GM19324 (cell line): ENCODE measurements at regions not wholly inside any gene's neighbourhood (a gene's known extent, or its start where the extent isn't known, plus 50 kb on each side); places are given as distances from the start of the nearest gene placed in this dataset.
"Not testable (repeated sequence)": the region's sequence is repeated elsewhere in the genome, so short reads cannot be mapped to it uniquely, and the experiment has no call there.

Experiments used
- ATAC-seq: cut with Tn5 transposase; IDR thresholded peaks from one replicate; pipeline ENCODE4 v1.9.1; 2021; ENCODE audit warnings: mild to moderate bottlenecking, moderate library complexity; ENCODE audit not compliant: unreplicated experiment, low FRiP score

- ATAC-seq, result no peak
Measured at GRCh38 chr12:127923501-127923900, 343.5 kb upstream of the TMEM132C start.

GRCh38 chr12:127925971-127926370 is 341.0 kb upstream of the TMEM132C start:
- no peak for ATAC-seq

GRCh38 chr12:127928178-127928577 is 338.8 kb upstream of the TMEM132C start:
- no peak for ATAC-seq

DNA sequence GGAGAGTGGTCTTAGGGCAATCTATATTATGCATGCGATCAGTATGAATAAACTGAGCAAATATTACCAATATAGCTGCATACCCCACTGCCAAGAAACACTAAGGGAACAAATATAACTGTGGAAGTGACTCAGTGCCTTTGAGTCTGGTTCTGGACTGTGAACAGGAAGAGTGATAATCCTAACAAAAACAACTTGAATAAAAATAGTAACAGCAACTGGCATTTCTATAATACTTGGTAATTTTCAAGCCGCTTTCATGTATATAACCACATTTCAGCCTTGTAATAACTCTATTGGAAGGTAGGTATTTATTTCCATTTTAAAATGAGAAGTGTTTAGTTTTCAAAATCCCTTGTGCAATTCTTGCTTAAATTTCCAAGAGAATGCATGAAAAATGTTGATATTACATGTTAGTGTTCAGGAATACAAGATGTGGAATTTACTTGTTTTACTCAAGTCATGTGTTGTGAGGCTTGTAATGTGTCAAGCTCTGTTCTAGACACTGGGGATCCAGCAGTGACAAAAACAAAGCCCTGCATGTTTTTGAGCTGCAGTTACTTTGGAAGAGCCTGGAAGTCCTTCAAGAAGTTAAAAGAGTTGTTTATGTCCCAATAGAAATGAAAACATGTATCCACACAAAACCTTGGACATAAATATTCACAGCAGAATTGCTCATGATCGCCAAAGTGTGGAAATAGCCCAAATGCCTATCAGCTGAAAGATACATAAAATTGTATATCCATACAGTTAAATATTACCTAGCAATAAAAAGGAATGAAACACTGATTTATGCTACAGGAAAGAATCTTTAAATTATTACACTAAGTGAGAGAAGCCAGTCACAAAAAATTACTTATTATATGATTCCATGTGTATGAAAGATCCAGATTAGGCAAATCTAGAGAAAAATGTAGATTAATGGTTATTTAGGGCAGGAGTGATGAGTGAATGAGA is 338.1 kb upstream of the TMEM132C start:
- ATAC-seq, result no peak

DNA sequence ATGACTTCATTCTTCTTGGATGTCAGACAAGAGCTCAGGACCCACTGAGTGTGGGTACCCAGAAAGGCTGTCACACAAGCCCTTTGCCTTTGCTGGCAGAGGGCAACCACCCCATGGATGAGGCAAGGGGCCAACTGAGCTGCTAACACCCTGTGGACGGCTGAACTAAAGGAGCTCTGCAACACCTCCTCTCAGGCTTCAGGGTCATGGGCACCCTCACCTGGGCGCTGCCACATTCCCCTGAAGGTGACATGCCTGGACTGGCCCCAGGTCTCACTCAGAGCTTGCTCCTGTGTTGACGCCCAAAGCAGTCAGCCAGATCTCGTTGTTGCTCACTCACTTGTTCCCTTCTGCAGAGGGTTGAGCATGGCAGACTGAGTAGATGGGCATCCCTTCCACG is 336.8 kb upstream of the TMEM132C start:
- ATAC-seq, result no peak

- no peak for ATAC-seq
Measured at GRCh38 chr12:127934409-127934808, 332.6 kb upstream of the TMEM132C start.

DNA sequence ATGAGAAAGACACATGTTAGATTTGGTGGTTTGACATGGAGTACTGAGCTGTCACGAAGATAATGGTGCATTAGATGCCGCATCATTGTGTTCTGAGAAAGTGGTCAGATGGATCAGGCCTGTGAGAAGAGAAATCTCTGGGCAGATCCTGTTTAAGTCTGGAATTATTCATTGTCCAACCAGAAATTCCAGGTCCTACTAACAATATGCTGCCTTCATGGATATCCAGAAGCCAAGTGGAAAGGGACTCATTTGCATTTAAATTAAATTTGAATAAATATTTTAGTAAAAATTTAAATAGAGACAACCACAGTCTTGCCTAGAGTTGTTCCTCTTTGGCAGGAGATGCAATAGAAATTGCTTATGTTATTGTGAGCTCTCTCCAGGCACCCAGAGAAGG is 330.5 kb upstream of the TMEM132C start:
- no peak for ATAC-seq

- ATAC-seq, result no peak
Measured at GRCh38 chr12:127941332-127941731, 325.6 kb upstream of the TMEM132C start.

DNA sequence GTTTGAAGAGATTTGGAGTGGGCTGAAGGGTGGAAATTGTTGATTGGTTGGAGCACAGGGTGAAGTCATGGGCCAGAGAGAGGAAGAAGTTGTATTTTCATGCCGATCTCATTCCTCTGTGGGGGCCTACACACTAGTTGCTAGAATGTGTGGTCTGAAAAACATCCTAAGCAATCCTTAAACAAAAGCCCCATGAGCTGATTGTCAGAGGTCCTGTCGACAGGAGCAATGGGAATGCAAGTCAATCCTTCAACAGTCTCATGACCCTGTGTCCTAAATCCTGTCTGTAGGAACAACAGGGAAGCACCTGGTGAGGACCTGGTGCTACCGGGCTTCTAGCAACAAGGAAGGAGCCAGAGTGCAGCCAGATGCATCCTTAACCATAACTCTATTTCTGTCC is 324.0 kb upstream of the TMEM132C start:
- ATAC-seq, result no peak

DNA sequence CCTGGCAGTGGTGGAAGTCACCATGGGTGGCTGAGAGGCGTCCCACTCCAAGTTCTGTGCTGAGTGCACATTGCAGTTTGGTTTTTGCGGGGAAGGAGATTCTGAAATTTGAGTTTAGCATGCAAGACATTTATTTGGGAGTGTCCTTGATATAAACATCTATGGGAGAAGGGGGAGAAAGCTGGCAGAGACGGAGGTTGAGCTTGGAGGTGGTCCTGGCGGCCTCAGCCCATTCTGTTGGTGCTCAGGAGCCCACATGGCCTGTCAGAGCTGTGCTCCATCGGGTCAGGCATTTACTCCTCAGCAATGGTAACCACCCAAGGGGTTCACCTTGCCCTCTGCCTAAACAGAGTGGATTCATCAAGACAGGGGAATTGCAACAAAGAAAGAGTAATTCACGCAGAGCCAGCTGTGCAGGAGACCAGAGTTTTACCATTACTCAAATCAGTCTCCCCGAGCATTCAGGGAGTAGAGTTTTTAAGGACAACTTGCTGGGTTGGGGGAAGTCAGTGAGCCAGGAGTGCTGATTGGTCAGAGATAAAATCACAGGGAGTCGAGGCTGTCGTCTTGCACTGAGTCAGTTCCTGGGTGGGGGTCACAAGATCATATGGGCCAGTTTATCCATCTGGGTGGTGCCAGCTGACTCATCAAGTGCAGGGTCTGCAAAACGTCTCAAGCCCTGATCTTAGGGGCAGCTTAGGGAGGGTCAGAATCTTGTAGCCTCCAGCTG is 323.3 kb upstream of the TMEM132C start:
- no peak for ATAC-seq

DNA sequence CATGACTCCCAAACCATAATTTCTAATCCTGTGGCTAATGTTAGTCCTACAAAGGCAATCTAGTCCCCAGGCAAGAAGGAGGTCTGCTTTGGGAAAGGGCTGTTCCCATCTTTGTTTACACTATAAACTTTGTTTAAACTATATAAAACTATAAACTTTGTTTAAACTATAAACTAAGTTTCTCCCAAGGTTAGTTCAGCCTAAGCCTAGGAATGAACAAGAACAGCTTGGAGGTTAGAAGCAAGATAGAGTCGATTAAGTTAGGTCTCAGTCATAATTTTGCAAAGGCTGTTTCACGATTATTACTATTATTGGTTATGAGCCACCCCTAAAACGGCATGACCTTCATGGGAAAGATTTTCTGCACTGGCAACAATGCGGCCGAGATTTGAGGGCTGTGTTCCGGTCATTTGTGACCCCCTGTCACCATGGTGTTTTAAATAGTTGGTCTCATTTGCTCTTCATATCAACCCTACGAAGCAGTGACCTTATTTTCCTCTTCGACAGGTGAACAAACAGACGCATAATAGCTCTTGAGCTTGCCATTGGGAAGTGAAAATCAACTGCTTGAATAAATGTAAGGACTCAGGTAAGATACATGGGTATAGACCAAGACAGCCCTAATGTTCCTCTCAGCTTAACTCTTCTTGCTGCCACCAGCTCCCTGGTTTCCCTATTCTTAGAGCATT is 322.6 kb upstream of the TMEM132C start:
- ATAC-seq, result no peak

DNA sequence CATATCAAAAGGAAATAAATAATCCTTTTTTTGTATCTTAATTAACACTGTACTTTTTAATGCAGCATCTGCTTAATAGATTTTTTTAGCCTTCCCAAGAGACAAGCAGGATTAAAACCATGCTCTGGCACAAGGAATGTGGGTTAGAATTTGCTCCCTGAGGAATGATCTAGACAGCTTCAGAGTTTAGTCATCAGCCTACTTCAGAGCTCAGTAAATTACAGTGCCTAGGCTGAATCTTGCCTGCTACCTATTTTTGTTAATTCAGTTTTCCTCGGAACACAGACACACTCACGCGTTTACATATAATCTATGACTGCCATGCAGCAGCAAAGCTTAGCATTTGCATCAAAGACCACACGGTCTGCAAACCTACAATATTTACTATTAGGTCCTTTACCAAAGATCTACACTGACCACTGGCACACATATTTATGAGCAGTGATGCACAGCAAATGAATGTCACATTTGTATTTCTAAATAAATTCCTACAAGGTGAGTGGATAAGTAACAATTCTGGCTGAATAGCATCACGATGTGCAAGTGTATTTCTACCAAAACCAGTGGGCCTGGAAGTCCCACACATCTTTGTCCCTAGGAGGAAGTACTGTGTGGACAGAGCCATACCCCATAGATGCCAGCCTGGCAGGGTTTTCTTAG is 309.8 kb upstream of the TMEM132C start:
- ATAC-seq, result no peak

GRCh38 chr12:127962303-127962702 is 304.7 kb upstream of the TMEM132C start:
- no peak for ATAC-seq

DNA sequence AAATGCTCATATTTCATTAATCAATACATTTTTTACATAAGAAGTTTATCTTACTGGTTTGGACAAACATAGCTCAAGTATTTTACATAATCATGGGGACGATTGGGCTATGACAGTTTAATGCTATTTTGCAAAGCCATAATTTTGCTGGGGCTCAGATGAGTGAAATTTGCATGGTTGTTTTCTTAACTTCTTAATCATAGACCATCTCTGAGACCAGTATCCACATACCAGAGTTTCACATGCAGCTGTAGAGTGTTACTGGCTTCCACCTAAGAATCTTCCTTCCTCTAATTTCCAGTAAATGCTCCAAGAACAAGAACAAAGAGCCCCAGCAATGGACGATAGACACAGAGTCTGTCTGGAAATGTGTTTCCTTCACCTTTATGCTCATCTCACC is 303.0 kb upstream of the TMEM132C start:
- no peak for ATAC-seq

DNA sequence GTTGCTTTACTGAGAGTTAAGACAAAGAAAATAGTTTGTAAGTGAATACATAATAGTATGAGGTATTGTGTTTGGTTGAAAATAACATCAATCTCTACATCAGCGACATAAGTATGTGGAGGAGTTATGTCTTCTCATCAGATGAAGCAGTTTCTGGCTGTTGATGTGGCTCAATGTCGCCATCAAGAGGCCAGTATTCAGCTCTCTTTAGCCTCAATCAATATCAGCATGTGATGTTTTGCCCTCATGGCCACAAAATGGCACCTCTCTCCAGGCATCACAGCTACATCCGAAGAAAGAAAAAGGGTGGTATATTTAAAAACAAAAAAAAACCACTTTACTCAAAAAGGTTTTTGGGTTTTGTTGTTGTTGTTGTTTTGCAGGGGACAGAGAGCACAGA is 302.3 kb upstream of the TMEM132C start:
- no peak for ATAC-seq

GRCh38 chr12:127966331-127966730 is 300.6 kb upstream of the TMEM132C start:
- ATAC-seq, result no peak

- ATAC-seq, result no peak
Measured at GRCh38 chr12:127970491-127970890, 296.5 kb upstream of the TMEM132C start.

DNA sequence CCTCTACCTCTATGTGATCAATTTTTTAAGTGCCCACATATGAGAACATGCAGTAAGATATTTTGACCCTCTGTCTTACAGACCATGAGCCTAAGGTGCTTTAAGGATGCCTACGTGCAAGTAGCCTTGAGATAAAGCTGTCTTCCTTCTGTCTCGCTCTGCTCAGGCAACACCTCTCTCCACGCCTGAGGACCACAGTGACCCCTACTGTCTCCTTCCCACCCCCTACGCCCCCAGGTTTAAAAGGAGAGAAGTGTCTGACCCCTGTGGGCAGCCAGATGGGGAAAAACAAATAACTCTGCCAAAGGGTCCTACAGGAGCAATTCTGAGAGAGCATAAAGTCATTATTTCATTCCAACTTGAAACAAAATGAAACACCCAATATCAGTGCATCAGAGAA is 286.4 kb upstream of the TMEM132C start:
- ATAC-seq, result no peak

DNA sequence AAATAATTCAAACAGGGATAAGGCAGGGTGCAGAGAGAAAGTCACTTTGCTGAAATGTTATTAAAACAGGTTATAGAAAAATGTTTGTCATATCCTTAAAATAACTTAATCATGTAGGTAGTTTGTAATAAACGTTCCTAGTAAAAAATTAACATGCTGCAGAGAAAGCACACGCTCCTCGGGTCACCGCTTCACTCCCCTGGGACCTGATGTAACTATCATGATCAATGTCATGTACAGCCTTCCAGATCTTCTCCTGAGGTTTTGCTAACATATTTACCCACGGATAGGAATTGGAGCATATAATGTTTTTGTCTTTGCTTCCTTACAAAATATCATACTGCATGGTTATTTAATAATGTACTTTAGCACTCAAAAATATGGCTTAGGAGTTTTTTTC is 285.1 kb upstream of the TMEM132C start:
- no peak for ATAC-seq

DNA sequence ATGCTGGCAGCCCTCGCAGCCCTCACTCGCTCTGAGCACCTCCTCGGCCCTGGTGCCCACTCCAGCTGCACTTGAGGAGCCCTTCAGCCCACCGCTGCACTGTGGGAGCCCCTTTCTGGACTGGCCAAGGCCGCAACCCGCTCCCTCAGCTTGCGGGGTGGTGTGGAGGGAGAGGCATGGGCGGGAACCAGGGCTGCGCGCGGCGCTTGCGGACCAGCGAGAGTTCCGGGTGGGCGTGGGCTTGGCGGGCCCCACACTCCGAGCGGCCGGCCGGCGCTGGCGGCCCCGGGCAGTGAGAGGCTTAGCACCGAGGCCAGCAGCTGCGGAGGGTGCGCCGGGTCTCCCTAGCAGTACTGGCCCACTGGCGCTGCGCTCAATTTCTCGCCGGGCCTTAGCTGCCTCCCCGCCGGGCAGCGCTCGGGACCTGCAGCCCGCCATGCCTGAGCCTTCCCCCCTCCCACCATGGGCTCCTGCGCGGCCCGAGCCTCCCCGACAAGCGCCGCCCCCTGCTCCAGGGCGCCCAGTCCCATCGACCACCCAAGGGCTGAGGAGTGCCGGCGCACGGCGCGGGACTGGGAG is 283.7 kb upstream of the TMEM132C start:
- not testable (repeated sequence) for ATAC-seq
